ENCODE measurements at regions not wholly inside any gene's neighbourhood (a gene's known extent, or its start where the extent isn't known, plus 50 kb on each side); places are given as distances from the start of the nearest gene placed in this dataset.

DNA sequence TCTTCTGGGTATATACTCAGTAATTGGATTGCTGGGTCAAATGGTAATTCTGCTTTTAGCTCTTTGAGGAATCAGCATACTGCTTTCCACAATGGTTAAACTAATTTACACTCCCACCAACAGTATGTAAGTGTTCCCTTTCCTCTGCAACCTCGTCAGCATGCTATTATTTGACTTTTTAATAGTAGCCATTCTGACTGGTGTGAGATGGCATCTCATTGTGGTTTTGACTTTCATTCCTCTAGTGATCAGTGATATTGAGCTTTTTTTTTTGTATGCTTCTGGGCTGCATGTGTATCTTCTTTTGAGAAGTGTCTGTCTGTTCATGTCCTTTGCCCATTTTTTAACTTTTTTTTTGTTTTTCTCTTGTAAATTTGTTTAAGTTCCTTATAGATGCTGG, 279.4 kb downstream of the PTGER3 start:
- Mint-ChIP-seq H3K4me1 (no peaks in the 10 kb centered on the region), H3K27ac (no peak overlapping the region), H3K9me3 (ENCODE audit: insufficient read depth) (peaks cover 5% of the 10 kb centered on the region), H3K27me3 (no peaks in the 10 kb centered on the region), H3K4me3 (no peak overlapping the region)
- WGBS (ENCODE audit: insufficient coverage): no CpG with 5 or more reads among the region's 1 CpG
- H3K9ac ChIP-seq (ENCODE audit: low read length): no peak overlapping the region
- ATAC-seq (ENCODE audit: low read depth) (no peak), DNase-seq (no peak)
- no peaks in the 10 kb centered on the region for H4K20me1 ChIP-seq (ENCODE audit: control insufficient read depth, insufficient read depth, low read length, poor library complexity, severe bottlenecking)
- no peaks in the 10 kb centered on the region for H3K4me1 ChIP-seq (ENCODE audit: control insufficient read depth in 2 of 2, insufficient read depth in 2 of 2, low read length in 2 of 2)
- H2AFZ ChIP-seq (ENCODE audit: insufficient read depth, low read depth, low read length, poor library complexity, severe bottlenecking): no peak overlapping the region
- no peaks in the 10 kb centered on the region for H3K27me3 ChIP-seq (replicated peaks in 1 of 4; ENCODE audit: control extremely low read depth in 1 of 4, control insufficient read depth in 3 of 4, insufficient read depth in 4 of 4, low read length in 3 of 4)
- ChIA-PET CTCF (no interaction called here), POLR2A (no interaction called here)
- no peak for TF ChIP-seq EZH2 (IDR thresholded peaks at IDR 0.05; ENCODE audit: borderline replicate concordance, insufficient read depth, low read depth, low read length, poor library complexity, severe bottlenecking)
- TF ChIP-seq, protein P1, sequence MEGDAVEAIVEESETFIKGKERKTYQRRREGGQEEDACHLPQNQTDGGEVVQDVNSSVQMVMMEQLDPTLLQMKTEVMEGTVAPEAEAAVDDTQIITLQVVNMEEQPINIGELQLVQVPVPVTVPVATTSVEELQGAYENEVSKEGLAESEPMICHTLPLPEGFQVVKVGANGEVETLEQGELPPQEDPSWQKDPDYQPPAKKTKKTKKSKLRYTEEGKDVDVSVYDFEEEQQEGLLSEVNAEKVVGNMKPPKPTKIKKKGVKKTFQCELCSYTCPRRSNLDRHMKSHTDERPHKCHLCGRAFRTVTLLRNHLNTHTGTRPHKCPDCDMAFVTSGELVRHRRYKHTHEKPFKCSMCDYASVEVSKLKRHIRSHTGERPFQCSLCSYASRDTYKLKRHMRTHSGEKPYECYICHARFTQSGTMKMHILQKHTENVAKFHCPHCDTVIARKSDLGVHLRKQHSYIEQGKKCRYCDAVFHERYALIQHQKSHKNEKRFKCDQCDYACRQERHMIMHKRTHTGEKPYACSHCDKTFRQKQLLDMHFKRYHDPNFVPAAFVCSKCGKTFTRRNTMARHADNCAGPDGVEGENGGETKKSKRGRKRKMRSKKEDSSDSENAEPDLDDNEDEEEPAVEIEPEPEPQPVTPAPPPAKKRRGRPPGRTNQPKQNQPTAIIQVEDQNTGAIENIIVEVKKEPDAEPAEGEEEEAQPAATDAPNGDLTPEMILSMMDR (IDR thresholded peaks at IDR 0.05): no peak
- H3K79me2 ChIP-seq (ENCODE audit: control insufficient read depth, insufficient read depth, low read length): no peaks in the 10 kb centered on the region
- no peaks in the 10 kb centered on the region for H3K36me3 ChIP-seq (replicated peaks in 1 of 2; ENCODE audit: control extremely low read depth in 1 of 2, control insufficient read depth in 1 of 2, extremely low read depth in 1 of 2, insufficient read depth in 2 of 2, low read length in 1 of 2)
- H3K4me2 ChIP-seq (replicated peaks; ENCODE audit: low read depth, low read length, poor library complexity, severe bottlenecking): no peak overlapping the region
- H3K4me3 ChIP-seq (ENCODE audit: control extremely low read depth in 1 of 5, extremely low read depth in 1 of 5, insufficient read depth in 1 of 5, low read depth in 2 of 5, low read length in 4 of 5): no peak overlapping the region
- no peak overlapping the region for H3K27ac ChIP-seq (ENCODE audit: low read length in 2 of 2)
- peaks cover 0 to 4% (median under 1%) of the 10 kb centered on the region in 3 donors for H3K9me3 ChIP-seq (ENCODE audit: control extremely low read depth in 1 of 3, control insufficient read depth in 2 of 3, insufficient read depth in 1 of 3, low read length in 2 of 3)
- intact Hi-C loops (cut with micrococcal nuclease): no loop called here

DNA sequence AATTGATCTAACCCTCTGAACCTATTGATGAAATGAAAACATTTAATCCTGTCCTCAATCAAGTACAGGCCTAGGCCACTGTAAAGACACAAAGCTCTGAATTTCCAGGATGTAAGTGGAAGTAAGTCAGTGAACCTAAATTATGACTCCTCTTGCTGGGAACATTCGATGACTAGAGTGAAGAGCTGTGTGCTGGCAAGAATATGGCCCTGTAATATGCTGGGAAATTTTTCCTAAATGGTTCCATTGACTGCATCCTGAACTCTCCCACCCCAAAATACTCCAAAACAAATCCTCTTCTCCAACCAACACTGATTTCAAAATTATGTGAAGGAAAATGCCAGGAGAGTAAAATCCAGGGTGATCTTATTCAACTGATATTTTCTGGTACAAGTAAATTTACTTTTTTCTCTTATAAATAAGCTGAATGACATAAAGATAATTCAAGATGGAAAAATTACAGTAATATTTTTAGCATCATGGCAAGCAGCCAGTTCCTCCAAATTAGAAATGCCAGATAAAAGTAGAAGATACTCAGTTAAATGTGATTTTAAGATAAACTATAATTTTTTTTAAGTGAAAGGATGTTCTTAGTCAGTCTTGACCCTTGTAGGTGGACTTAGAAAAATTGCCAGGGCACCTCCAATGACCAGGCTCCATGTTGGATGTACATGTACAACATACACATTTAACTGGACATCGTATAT, 269.4 kb downstream of the PTGER3 start:
- intact Hi-C loops (cut with micrococcal nuclease): no loop called here
- Mint-ChIP-seq H3K27me3 (no peaks in the 10 kb centered on the region), H3K27ac (no peak overlapping the region), H3K9me3 (ENCODE audit: insufficient read depth) (peaks cover 2% of the 10 kb centered on the region), H3K4me3 (no peak overlapping the region), H3K4me1 (no peaks in the 10 kb centered on the region)
- Histone ChIP-seq H3K79me2 (ENCODE audit: control insufficient read depth, insufficient read depth, low read length) (no peaks in the 10 kb centered on the region), H3K36me3 (replicated peaks in 1 of 2; ENCODE audit: control extremely low read depth in 1 of 2, control insufficient read depth in 1 of 2, extremely low read depth in 1 of 2, insufficient read depth in 2 of 2, low read length in 1 of 2) (no peaks in the 10 kb centered on the region), H3K4me2 (replicated peaks; ENCODE audit: low read depth, low read length, poor library complexity, severe bottlenecking) (no peak overlapping the region), H3K27ac (ENCODE audit: low read length in 2 of 2) (no peak overlapping the region), H4K20me1 (ENCODE audit: control insufficient read depth, insufficient read depth, low read length, poor library complexity, severe bottlenecking) (no peaks in the 10 kb centered on the region), H3K4me1 (ENCODE audit: control insufficient read depth in 2 of 2, insufficient read depth in 2 of 2, low read length in 2 of 2) (no peaks in the 10 kb centered on the region), H3K4me3 (ENCODE audit: control extremely low read depth in 1 of 5, extremely low read depth in 1 of 5, insufficient read depth in 1 of 5, low read depth in 2 of 5, low read length in 4 of 5) (no peak overlapping the region), H3K9me3 (ENCODE audit: control extremely low read depth in 1 of 3, control insufficient read depth in 2 of 3, insufficient read depth in 1 of 3, low read length in 2 of 3) (peaks cover 0 to 14% (median 0%) of the 10 kb centered on the region in 3 donors), H2AFZ (ENCODE audit: insufficient read depth, low read depth, low read length, poor library complexity, severe bottlenecking) (no peak overlapping the region), H3K9ac (ENCODE audit: low read length) (no peak overlapping the region), H3K27me3 (replicated peaks in 1 of 4; ENCODE audit: control extremely low read depth in 1 of 4, control insufficient read depth in 3 of 4, insufficient read depth in 4 of 4, low read length in 3 of 4) (no peaks in the 10 kb centered on the region)
- CTCF ChIA-PET: no interaction called here
- WGBS (ENCODE audit: insufficient coverage): no CpG with 5 or more reads among the region's 2 CpGs
- POLR2A ChIA-PET: no interaction called here
- no peak for TF ChIP-seq EZH2 (IDR thresholded peaks at IDR 0.05; ENCODE audit: borderline replicate concordance, insufficient read depth, low read depth, low read length, poor library complexity, severe bottlenecking)
- TF ChIP-seq, protein P1 (IDR thresholded peaks at IDR 0.05): no peak
- ATAC-seq (ENCODE audit: low read depth) (no peak), DNase-seq (no peak)
